ENCODE measurements at regions not wholly inside any gene's neighbourhood (a gene's known extent, or its start where the extent isn't known, plus 50 kb on each side); places are given as distances from the start of the nearest gene placed in this dataset.

DNA sequence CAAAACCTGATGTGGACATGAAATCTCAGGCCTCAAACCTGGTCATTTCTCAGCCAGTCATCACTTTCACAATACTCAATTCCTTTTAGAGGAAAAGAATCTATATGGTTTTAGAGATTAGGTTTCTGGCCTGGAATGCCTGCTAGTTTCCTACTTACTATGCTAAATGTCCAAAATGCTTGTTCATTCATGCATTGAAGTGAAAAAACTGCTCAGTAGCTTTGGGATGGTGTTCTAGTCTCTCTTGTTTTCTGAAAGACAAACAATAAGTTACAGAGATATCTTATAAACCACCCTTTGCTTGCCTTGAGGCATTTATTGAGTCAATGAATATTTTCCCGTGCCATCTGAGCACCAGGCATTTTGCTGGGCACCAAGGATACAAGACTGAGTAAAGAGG lies 1146.5 kb upstream of the GOT2 start:
- TF ChIP-seq POLR2A (IDR thresholded peaks at IDR 0.05; ENCODE audit: insufficient read depth in 1 of 2, low read depth in 2 of 2, low read length in 2 of 2) (no peak), ZNF557 (CRISPR knock-in tag; IDR thresholded peaks at IDR 0.05) (no peak)

All from HepG2 (cell line).